ENCODE measurements at regions not wholly inside any gene's neighbourhood (a gene's known extent, or its start where the extent isn't known, plus 50 kb on each side); places are given as distances from the start of the nearest gene placed in this dataset.

- Histone ChIP-seq H3K9me3 (no peaks in the 10 kb centered on the region), H3K4me3 (no peak overlapping the region), H3K4me2 (no peak overlapping the region), H3K27ac (no peak overlapping the region), H3K4me1 (no peaks in the 10 kb centered on the region)
- CTCF ChIA-PET = no interaction called here
- DNase-seq (ENCODE audit: low read depth in 1 of 2, low spot score in 1 of 2) (no peak), ATAC-seq (no peak), FAIRE-seq (no peak)
- TF ChIP-seq EP300 (IDR thresholded peaks at IDR 0.05) = no peak
- no peak for TF ChIP-seq CTCF (IDR thresholded peaks at IDR 0.05)
- no peak for TF ChIP-seq NFE2L2 (conservative IDR thresholded peaks at IDR 0.05; ENCODE audit: low read length)
- WGBS (ENCODE audit: missing lambda C conversion rate) = 59% methylated on average over 23 of the region's 26 CpGs
- POLR2A ChIA-PET = no interaction called here
Observed at GRCh38 chr4:3679071-3679825, 86.9 kb upstream of the ADRA2C start.

- POLR2A ChIA-PET = no interaction called here
- no peaks in the 10 kb centered on the region for H3K4me1 ChIP-seq
- no peak for FAIRE-seq
- H3K27ac ChIP-seq = no peak overlapping the region
- H3K4me2 ChIP-seq = no peak overlapping the region
- 16% methylated on average over 7 of the region's 7 CpGs for WGBS (ENCODE audit: missing lambda C conversion rate)
- ATAC-seq = no peak
- CTCF ChIA-PET = no interaction called here
- TF ChIP-seq E2F6 (IDR thresholded peaks at IDR 0.05; ENCODE audit: borderline replicate concordance, low read depth) (no peak), POLR2AphosphoS2 (conservative IDR thresholded peaks at IDR 0.05; ENCODE audit: low read length) (no peak), EHMT2 (IDR thresholded peaks at IDR 0.05; ENCODE audit: low read depth) (no peak), ZC3H11A (IDR thresholded peaks at IDR 0.05) (no peak), RNF2 (IDR thresholded peaks at IDR 0.05; ENCODE audit: borderline replicate concordance, low read depth) (no peak), USF2 (IDR thresholded peaks at IDR 0.05) (no peak), BHLHE40 (IDR thresholded peaks at IDR 0.05; ENCODE audit: low read depth, low read length) (no peak), PHF8 (IDR thresholded peaks at IDR 0.05; ENCODE audit: borderline replicate concordance, low read depth) (no peak), RFX5 (IDR thresholded peaks at IDR 0.05) (no peak), FOXS1 (CRISPR knock-in tag; IDR thresholded peaks at IDR 0.05) (no peak), HES2 (IDR thresholded peaks at IDR 0.05) (no peak), CTCF (IDR thresholded peaks at IDR 0.05) (no peak), CEBPB (IDR thresholded peaks at IDR 0.05) (no peak), CBX2 (IDR thresholded peaks at IDR 0.05; ENCODE audit: borderline replicate concordance, low read depth) (no peak), KDM1A (IDR thresholded peaks at IDR 0.05; ENCODE audit: low read depth) (no peak), MAZ (IDR thresholded peaks at IDR 0.05; ENCODE audit: borderline replicate concordance, low read depth, low read length) (no peak), RAD21 (conservative IDR thresholded peaks at IDR 0.05 in 1 of 2, IDR thresholded peaks at IDR 0.05 in 1 of 2) (no peak), NR3C1 (IDR thresholded peaks at IDR 0.05) (no peak), CHD2 (IDR thresholded peaks at IDR 0.05; ENCODE audit: low read length, partially characterized antibody) (no peak), ESRRA (IDR thresholded peaks at IDR 0.05; ENCODE audit: borderline replicate concordance, low read length) (no peak)
- no peak for DNase-seq (ENCODE audit: low read depth in 1 of 2, low spot score in 1 of 2)
- H3K4me3 ChIP-seq = no peak overlapping the region
- H3K9me3 ChIP-seq = peaks cover under 1% of the 10 kb centered on the region; the same call in 1 of the 3 replicates
Observed at GRCh38 chr4:3677748-3678070, 88.5 kb upstream of the ADRA2C start.

Measured in A549 (cell line).